HG03066 (cell line): ENCODE measurements at regions not wholly inside any gene's neighbourhood (a gene's known extent, or its start where the extent isn't known, plus 50 kb on each side); places are given as distances from the start of the nearest gene placed in this dataset.
"Not testable (repeated sequence)": the region's sequence is repeated elsewhere in the genome, so short reads cannot be mapped to it uniquely, and the experiment has no call there.

Experiments used
- ATAC-seq: cut with Tn5 transposase; IDR thresholded peaks from one replicate; pipeline ENCODE4 v1.9.1; 2021; ENCODE audit warnings: low read depth; ENCODE audit not compliant: unreplicated experiment

- ATAC-seq = no peak
These were observed 828.4 kb upstream of the VRK2 start for GRCh38 chr2:57218206-57218605.

- ATAC-seq = not testable (repeated sequence)
These were observed 816.9 kb upstream of the VRK2 start for GRCh38 chr2:57229706-57230105.

- not testable (repeated sequence) for ATAC-seq
These were observed 814.3 kb upstream of the VRK2 start for GRCh38 chr2:57232341-57232740.

- ATAC-seq = not testable (repeated sequence)
These were observed 795.1 kb upstream of the VRK2 start for GRCh38 chr2:57251495-57251894.

GRCh38 chr2:57276408-57276807, 770.2 kb upstream of the VRK2 start:
- not testable (repeated sequence) for ATAC-seq

- ATAC-seq = no peak
These were observed 768.2 kb upstream of the VRK2 start for GRCh38 chr2:57278451-57278850.

- no peak for ATAC-seq
These were observed 755.4 kb upstream of the VRK2 start for GRCh38 chr2:57291209-57291608.

- no peak for ATAC-seq
These were observed 749.6 kb upstream of the VRK2 start for GRCh38 chr2:57296795-57297517.

- ATAC-seq = no peak
These were observed 732.9 kb upstream of the VRK2 start for GRCh38 chr2:57313678-57314077.

GRCh38 chr2:57314682-57315081, 731.9 kb upstream of the VRK2 start:
- ATAC-seq = no peak

GRCh38 chr2:57330447-57330846, 716.2 kb upstream of the VRK2 start:
- no peak for ATAC-seq

- ATAC-seq = no peak
These were observed 713.4 kb upstream of the VRK2 start for GRCh38 chr2:57333221-57333620.

GRCh38 chr2:57343391-57344006, 703.1 kb upstream of the VRK2 start:
- no peak for ATAC-seq

- ATAC-seq = no peak
These were observed 678.4 kb upstream of the VRK2 start for GRCh38 chr2:57368190-57368589.

GRCh38 chr2:57370882-57371585, 675.6 kb upstream of the VRK2 start:
- no peak for ATAC-seq

- ATAC-seq = no peak
These were observed 674.2 kb upstream of the VRK2 start for GRCh38 chr2:57372237-57372984.

- ATAC-seq = no peak
These were observed 673.1 kb upstream of the VRK2 start for GRCh38 chr2:57373530-57373929.

- no peak for ATAC-seq
These were observed 669.6 kb upstream of the VRK2 start for GRCh38 chr2:57376985-57377384.

GRCh38 chr2:57386305-57386704, 660.3 kb upstream of the VRK2 start:
- ATAC-seq = no peak

GRCh38 chr2:57396355-57397098, 650.1 kb upstream of the VRK2 start:
- no peak for ATAC-seq
